AG10803 (cell line): ENCODE measurements at regions not wholly inside any gene's neighbourhood (a gene's known extent, or its start where the extent isn't known, plus 50 kb on each side); places are given as distances from the start of the nearest gene placed in this dataset.
"Not testable (repeated sequence)": the region's sequence is repeated elsewhere in the genome, so short reads cannot be mapped to it uniquely, and the experiment has no call there.

Experiments
- DNase-seq: peaks from one replicate; pipeline ENCODE4 v3.0.0; 2010; ENCODE audit warnings: low read depth
- H3K4me3 ChIP-seq: 2 replicates; pipeline ENCODE4 v1.5.1; 2011; ENCODE audit warnings: mild to moderate bottlenecking, low read length, control low read depth
- CTCF ChIP-seq: conservative IDR thresholded peaks from 2 replicates; pipeline ENCODE4 v1.5.1; 2011; ENCODE audit warnings: mild to moderate bottlenecking, low read length, control low read depth, inconsistent platforms

- no peak for TF ChIP-seq CTCF
- DNase-seq = no peak
- no peak overlapping the region for H3K4me3 ChIP-seq
Measured at GRCh38 chr11:92101920-92102319, 122.7 kb upstream of the FAT3 start.

GRCh38 chr11:92099183-92099582, 125.4 kb upstream of the FAT3 start:
- TF ChIP-seq CTCF = no peak
- no peak overlapping the region for H3K4me3 ChIP-seq
- DNase-seq = no peak

- no peak for DNase-seq
- H3K4me3 ChIP-seq = no peak overlapping the region
- TF ChIP-seq CTCF = no peak
Measured at GRCh38 chr11:92098172-92098571, 126.4 kb upstream of the FAT3 start.

- H3K4me3 ChIP-seq = no peak overlapping the region
- no peak for DNase-seq
- TF ChIP-seq CTCF = no peak
Measured at GRCh38 chr11:92087725-92088537, 136.7 kb upstream of the FAT3 start.

GRCh38 chr11:92083123-92083522, 141.5 kb upstream of the FAT3 start:
- no peak overlapping the region for H3K4me3 ChIP-seq
- no peak for TF ChIP-seq CTCF
- DNase-seq = no peak

- H3K4me3 ChIP-seq = no peak overlapping the region
- DNase-seq = no peak
- TF ChIP-seq CTCF = no peak
Measured at GRCh38 chr11:92082652-92083051, 142.0 kb upstream of the FAT3 start.

- not testable (repeated sequence) for H3K4me3 ChIP-seq, DNase-seq
Measured at GRCh38 chr11:92074498-92074897, 150.1 kb upstream of the FAT3 start.
